Cerebellar cortex (tissue), 1 donor: ENCODE measurements at regions not wholly inside any gene's neighbourhood (a gene's known extent, or its start where the extent isn't known, plus 50 kb on each side); places are given as distances from the start of the nearest gene placed in this dataset.
"Not testable (repeated sequence)": the region's sequence is repeated elsewhere in the genome, so short reads cannot be mapped to it uniquely, and the experiment has no call there.

Experiments
- DNase-seq: peaks from one replicate; pipeline ENCODE4 v3.0.0-alpha.2; 2015; ENCODE audit warnings: low spot score

DNA sequence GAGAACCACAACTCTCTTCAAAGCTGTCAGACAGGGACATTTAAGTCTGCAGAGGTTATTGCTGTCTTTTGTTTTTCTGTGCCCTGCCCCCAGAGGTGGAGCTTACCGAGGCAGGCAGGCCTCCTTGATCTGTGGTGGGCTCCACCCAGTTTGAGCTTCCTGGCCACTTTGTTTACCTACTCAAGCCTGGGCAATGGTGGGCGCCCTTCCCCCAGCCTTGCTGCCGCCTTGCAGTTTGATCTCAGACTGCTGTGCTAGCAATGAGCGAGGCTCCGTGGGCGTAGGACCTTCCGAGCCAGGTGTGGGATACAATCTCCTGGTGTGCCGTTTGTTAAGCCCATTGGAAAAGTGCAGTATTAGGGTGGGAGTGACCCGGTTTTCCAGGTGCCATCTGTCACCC, 822.1 kb downstream of the KCNMA1 start:
- DNase-seq = not testable (repeated sequence)

DNA sequence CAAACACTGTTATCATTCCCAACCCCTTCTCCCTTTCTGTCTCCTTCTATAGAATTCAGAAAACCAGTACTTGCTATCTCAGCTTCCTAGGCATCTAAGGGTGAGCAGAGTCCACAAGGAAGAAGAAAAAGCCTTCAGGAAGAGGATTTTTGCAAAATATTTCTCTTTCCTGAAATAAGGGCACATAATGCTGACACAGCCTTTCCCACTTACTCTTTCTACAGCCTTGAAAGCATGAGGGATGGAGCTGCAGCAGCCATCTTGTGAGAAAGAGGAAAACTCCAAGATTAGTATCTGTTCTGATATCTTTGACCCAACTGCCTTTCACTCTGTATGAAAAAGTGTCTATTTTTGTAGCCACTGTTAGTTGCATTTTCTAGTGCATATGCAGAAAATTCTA, 826.2 kb downstream of the KCNMA1 start:
- DNase-seq = no peak

DNA sequence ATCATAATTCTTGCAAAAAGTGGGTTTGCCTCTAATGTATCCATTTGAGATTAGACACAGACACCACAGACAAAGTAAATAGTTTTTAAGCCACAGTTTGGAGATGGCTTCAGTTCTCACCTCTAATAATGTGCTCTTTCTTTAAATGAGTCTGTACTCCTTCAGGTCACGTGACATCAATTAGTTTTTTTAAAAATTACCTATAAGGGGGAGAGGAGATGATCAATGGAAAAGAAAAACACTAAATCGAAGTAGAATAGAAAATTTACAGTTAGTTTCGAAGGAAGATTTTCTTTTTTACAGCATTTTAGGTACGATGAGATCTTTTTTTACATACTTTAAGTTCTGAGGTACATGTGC, 849.2 kb downstream of the KCNMA1 start:
- DNase-seq = no peak

DNA sequence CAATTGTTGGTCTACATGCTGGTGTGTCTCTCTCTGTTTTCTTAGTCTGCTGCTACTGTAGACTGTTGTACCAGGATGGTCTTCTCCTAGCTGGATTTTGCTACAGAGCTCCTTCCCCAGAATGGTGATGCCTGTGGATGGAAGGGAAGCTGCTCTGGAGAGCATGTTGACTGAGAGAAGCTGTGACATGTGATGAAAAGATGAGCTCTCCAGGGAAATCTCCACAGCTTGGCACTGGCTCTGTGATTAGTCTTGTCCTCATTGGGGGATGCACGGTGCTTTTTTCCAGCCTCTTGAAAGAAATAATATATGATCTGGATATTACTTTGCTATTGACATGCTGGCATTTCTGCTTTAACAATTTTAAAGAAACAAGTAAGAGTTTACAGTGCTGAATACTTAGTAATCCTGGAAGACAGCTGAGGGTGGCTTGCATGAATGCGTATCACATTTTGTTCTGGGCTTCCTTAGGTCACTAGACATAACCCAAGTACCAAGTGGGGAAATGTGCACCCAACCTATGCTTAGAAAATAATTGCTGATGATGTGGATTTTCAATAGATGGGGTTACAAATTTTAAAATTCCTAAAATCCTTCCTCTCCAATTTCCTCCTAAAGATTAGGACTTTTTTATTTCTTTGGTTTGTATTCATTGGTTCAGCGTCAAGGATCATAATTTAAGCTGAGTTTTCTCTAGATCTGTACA, 849.7 kb downstream of the KCNMA1 start:
- no peak for DNase-seq

DNA sequence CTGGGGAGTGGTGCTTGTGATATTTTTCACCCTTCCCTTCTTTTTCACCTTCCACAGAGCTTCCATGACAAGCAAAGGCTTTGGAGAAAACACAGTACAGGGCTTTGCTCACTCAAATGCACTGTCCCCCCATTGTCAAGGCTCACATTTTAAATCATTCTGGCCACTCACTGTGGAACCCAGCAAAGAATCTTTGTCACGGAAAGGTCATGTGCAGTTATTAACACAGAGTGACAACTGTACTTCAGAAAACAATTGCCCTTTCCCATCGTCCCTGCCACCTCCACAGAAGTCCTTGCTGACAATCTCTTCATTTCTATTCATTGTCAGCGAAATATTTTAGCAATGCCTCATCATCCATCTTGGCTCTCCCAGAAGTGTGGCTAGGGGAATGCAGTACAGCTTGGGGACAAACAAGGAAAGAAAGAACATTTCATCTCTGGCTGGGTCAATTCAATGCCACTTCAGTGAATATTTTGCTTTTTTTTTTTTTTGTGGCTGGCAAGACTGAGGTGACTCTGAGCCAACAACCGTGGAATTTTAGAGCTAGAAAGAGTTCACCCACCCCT, 851.0 kb downstream of the KCNMA1 start:
- DNase-seq = no peak

DNA sequence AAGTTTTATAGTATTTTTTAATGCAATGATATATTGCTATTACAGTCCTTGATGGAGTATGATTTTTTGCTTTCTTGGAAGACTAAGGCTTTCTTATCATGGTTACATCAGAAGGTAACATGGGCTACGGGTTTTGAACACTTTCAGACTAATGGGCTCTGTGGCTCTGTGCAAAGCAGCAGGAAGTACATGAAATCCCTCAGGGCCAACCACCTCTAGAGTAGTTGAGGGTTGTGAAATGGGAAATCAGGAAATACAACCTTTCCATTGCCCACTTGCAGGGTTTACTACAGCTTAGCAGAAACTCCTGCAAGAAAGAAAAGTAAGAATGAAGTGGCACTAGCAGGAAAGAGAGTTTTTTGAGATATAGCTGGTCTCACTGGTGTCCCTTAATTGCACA, 853.5 kb downstream of the KCNMA1 start:
- DNase-seq = no peak

DNA sequence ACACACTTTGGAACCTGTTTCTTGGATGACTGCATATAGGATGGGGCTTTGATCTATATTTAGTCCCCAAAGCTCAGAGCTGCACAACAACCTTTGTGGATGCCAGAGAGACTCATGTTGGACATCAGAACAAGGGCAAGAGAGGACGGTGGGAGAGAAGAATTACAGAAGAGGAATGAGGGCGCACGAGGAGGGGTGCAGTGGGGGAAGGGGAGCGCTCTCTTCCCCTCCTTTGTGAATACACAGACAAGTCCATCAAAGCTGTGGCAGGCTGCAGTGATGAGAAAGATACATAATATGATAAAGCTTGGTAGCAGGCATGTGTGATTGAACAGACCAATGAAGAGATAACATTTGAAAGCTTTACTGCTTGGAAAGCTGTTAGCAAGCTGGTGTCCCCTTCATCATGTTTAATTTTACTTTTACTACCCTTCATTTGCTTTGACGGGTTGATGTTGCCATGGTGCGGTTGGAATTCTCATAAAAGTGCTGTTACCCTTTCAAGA, 857.8 kb downstream of the KCNMA1 start:
- DNase-seq = no peak

DNA sequence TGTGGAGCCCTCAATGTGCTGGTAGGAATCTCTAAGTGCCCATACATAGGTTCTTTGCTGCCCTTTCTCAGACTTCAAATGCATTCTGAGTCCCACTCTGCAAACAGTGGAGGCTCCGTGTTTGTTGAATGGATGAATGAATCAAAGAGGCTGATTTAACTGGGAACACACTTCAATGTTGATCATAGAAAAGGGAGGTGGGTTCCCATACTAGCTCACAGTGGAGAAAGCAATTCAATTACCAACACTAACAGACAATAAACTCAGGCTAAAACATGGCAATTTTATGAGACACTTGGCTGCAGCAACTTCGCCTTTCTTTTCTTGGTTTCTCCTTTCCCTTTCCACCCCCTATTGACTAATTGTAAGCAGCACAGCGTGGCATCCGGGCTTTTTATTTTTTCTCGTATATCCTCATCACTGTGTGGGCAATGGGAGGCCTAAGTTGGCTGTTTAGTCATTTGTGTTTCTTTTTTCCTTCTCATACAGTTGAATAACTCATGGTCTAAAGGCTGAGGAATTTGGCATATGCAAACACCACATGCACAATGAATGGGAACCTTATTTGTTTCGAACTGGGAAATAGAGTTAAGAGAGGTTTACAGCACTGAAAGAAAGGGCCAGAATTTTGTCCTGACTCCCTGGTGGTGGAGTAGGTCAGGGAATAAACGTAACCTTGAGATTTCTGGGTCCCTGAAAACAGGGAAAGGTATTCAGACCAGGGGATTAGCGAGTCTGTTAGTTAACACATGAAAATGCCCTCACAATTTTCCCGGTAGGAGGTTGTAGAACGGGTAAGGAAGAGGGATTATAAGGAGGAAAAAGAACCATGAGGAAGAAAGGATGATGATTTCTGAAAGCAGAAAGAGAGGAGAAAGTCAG, 858.5 kb downstream of the KCNMA1 start:
- peak; percentile 3 for DNase-seq

DNA sequence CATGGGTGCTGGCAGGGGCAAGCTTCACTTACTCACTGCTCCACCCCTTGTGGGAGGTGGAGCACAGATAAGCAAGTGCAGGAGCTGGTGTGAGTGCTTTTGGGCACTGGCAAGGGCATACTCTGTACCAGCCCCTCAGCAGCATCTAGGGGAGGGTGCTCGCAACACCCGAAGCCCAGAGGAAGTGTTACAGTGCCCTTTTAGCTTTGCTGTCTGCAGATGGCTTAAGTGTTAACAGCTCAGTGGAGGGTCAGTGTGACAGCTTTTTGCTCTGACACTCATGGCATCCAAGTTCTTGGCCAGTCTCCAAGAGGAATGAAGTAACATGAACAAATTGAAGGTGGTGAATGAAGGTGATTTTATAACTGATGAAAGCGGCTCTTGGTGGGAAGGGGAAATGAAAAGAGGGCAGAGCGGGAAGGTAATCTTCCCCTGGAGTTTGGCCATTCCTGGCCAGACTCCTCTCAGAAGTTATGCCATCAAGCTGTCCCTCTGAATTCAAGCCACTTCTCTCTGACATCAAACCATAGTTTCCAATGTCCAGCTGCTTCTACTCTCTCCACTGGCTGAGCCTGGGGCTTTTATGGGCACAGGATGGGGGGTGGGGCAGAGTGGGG, 862.5 kb downstream of the KCNMA1 start:
- DNase-seq = no peak

DNA sequence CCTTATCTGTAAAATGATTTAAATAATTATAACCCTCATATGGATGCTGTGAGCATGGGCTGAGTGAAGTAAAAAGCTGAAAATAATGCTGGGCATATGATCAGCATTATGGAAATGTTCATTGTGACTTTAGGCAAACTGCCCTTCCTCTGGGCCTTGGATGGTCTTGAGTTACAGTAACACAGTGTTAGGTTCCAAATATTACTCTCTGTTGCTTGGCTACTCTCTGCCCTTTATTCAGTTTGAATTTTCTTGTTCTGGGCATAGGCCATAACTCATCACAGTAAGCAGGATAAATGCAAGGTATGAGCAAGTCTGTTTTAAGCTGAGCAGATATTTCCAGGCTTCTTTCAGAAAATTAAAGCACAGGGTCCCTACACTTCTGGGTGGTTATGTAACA, 868.0 kb downstream of the KCNMA1 start:
- no peak for DNase-seq

DNA sequence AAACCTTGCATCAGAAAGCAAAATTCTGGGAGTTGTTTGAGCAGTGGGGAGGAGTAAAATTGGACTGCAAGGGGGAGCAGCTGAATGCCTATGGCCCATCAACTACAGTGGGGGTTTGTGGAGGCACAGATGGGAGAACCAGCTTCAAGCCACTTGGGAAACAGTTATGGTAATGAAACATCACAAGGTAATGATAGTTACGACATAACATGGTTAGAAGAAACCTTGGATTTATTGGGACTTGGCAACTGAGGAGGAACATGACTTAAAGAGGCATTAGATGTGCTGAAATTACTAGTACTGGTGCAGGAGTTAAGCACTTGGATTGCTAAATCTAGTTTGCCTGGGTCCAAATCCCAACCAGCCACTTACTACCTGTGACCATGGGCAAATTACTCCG, 868.4 kb downstream of the KCNMA1 start:
- DNase-seq = no peak

DNA sequence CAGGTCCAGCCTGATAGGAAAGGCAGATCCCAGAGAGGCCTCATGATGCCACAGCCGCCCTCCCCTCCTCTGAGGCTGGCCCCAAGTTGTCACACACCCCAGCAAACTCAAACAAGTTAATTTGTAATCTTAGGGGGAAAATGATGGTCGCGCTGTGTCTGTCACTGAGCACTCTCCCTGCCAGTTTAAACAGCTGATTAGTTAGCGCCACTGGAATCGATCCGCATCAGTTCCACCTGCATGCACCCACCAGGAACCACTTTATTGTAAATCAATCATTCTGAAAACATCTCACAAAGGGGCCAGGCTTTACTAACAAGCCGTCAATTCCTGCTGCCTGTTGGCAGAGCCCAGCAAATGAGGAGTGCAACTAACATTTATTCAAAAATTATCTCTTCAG, 870.9 kb downstream of the KCNMA1 start:
- no peak for DNase-seq

DNA sequence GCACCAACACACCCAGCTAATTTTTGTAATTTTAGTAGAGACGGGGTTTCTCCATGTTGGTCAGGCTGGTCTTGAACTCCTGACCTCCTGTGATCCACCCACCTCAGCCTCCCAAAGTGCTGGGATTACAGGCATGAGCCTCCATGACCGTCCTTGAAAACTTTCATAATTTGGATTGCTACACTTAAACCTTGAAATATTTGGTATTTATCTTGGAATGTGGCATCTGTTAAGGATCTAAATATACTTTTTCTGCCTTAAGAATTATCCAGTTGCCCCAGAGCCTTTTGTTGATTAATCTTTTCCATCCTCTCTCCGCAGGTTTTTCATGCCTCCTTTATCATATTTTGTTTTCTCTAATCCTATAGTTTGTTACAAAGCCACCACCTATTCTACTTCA, 872.7 kb downstream of the KCNMA1 start:
- DNase-seq = not testable (repeated sequence)

DNA sequence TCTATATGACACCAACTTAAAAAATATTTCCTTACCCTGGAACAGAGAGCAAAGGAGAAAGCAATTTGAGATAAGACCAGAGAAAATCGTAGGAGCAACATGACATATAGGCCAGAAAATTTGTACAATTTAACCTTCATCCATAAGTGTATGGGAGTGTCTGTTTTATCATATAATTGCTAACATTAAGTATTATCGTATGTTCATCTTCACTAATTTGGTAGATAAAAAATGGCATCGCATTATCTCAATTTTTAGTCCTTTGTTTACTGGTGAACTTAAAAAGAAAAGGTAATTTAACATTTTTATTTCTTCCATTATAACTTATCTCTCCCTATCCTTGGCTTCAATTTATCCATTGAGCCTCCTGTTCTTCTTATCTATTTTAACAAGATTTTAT, 873.4 kb downstream of the KCNMA1 start:
- no peak for DNase-seq

DNA sequence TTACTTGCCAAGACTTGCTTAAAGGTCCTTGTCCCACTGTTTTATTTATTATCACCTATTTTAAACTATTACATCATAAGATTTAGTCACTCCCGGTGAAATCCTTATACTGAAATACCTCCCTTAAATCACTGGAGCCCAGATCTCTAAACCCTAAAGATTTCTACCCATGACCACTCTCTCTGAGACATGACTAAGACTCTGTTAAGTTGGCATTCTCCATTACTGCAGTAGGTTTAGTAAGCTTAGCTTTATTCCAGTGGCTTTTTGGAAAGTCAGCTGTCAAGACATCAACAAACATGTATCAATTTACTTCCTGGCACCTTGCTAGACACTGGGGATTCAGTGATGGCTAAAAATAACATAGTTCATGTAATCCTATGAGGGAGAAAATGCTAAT, 874.2 kb downstream of the KCNMA1 start:
- DNase-seq = no peak

DNA sequence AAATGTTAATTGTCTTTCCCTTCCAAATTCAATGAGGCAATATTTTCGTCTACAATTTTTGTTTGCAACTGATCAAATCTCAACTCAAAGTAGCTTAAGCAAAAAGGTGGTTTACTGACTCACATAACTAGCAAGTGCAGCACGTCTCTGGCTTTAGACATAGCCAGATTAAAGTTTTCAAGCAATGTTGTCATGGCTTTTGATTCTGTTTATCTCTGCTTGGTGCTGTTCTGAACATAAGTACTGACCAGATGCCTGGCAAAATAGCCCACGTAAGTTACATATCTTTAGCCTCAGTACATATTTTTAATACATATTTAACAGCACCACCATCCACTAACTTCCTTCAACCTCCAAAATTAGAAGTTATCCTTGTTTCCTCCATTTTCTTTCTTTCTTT, 877.9 kb downstream of the KCNMA1 start:
- DNase-seq = no peak

DNA sequence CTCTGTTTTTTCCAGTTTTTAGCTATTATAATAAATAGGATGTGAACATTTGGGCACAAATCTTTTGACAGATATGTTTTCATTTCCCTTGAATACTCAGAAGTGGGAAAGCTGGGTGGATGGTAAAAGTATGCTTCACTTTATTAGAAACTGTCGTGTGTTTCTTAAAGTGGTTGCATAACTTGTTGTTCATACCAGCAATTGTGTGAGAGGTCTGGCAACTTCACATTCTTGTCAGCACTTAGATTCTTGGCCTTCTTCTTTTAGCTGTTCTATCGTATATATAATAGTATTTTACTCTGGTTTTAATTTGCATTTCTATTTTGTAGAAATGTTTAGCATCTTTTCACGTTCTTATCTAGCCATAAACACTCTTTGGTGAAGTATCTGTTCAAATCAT, 894.4 kb downstream of the KCNMA1 start:
- DNase-seq = no peak

DNA sequence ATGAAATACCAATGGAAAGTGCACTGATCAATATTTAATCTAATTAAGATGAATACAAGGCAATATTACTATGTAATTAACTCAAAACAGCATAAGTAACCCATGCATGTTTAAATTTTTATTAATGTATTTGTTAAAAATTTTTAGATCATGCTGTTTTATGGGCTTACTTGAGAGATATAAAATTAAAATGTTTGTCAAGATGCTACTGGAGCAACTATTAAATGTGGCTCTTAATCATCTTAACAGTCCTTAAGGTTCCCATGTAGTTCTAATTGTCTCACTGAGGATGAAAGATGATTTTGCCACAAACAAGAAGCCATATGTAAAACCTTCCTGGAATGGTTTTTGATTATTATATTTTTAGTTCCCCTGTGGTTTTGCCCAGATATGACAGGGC, 897.1 kb downstream of the KCNMA1 start:
- no peak for DNase-seq

DNA sequence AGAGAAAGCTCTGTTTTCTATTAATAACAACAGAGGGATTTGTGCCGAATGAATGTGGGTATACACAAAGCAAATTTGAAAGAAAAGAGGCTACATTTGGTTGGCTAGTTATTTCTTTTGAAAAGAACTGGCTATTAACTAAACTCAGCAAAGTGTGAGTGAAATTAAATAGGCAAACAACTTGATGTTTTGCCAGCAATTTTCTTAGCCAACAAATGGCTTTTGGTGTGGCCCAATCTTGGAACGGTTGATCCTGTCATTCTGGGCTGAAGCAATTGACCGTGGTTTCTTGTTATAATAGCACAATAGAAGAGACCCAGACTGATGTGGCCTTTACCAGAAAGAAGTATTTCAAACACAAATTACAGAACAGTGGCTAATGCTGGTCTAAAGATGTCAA, 898.6 kb downstream of the KCNMA1 start:
- DNase-seq = peak; percentile 8

DNA sequence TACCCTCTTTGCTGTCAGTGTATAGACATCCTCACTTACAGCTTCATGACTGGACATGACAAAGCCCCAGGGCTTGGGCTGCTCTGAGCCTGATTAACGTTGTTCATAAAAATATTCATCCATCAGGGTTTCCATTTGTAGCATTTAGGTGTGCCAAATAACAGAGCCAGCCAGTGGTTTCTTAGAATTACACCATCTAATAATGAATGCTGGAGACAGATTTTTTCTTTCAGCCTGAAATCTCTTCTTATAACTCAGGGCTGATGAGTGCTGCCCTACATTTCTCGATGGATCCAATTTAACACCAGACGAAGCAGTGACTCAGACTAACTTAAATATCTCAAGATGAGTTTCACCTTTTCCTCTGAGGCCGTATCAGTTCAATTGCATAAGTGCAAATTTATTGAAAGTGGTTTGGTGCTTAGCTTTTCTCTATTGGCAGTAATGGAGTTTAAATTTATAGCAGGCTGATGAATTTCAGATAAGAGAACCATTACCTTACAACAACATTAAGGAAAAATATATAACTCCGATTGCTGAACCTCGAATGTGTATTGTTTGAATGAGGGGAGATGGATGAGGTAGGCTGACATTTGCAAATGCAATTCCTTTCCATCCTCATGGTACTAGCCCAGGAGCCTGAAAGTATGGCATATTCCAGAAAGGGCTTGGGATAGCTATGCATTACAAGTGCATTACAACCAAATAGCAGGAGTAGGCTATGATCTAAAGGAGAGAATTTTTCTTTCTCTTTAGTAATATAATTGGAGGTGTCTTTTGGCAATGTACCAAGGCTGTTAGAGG, 900.6 kb downstream of the KCNMA1 start:
- DNase-seq = no peak

DNA sequence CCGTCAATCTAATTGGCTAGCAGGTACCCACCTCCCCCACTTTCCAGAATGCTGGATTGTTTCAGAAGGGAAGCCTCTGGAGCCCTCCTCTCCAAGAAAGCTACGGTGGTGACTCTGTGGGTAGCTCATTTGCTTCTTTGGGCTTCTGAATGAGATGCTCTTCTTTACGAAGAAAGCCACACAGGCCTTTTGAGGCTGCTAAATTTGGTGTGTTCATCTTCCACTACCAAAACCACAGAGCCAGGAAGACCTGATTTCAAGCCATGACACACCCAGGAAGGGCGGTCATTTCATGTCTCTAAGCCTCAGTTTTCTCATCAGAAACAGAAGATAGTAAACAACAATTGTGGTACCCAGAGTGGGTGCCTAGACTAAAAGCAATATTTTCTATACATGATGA, 901.2 kb downstream of the KCNMA1 start:
- DNase-seq = no peak

DNA sequence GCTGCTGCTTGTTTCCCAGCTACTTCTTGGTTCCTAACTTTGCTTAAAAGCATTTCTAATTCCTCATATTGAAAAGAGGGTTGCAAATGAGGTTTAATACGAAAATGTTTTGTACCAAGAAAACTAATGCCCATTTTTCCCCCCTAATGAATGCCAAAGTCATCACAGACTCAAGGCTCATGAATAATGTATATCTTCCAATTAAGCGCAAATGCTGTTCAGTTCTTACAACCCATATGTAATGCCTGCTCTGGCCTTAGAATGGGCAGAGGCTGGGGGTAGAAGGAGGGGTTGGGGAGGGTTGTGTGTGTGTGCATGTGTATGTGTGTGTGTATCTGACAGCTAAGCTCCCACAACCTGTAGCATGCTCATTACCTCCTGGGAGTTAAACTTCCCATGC, 901.7 kb downstream of the KCNMA1 start:
- DNase-seq = no peak
